HG02678 (cell line): ENCODE measurements at regions not wholly inside any gene's neighbourhood (a gene's known extent, or its start where the extent isn't known, plus 50 kb on each side); places are given as distances from the start of the nearest gene placed in this dataset.

Experiments used
- ATAC-seq: cut with Tn5 transposase; IDR thresholded peaks from one replicate; pipeline ENCODE4 v1.9.1; 2021; ENCODE audit warnings: mild to moderate bottlenecking, moderate library complexity; ENCODE audit not compliant: unreplicated experiment

- no peak for ATAC-seq
These were observed 406.8 kb downstream of the SHQ1 start for GRCh38 chr3:72441284-72441994.

GRCh38 chr3:72440491-72440890, 407.8 kb downstream of the SHQ1 start:
- ATAC-seq = peak; percentile 44

- ATAC-seq = peak; percentile 73
These were observed 408.7 kb downstream of the SHQ1 start for GRCh38 chr3:72439321-72440183.

- no peak for ATAC-seq
These were observed 410.4 kb downstream of the SHQ1 start for GRCh38 chr3:72437661-72438406.

- ATAC-seq = no peak
These were observed 411.2 kb downstream of the SHQ1 start for GRCh38 chr3:72436863-72437592.

- ATAC-seq = no peak
These were observed 413.9 kb downstream of the SHQ1 start for GRCh38 chr3:72434296-72434695.

- no peak for ATAC-seq
These were observed 416.0 kb downstream of the SHQ1 start for GRCh38 chr3:72432246-72432645.

- ATAC-seq = no peak
These were observed 418.5 kb downstream of the SHQ1 start for GRCh38 chr3:72429589-72430353.

GRCh38 chr3:72428803-72429202, 419.4 kb downstream of the SHQ1 start:
- ATAC-seq = no peak

- ATAC-seq = no peak
These were observed 420.6 kb downstream of the SHQ1 start for GRCh38 chr3:72427624-72428023.

GRCh38 chr3:72426618-72427397, 421.4 kb downstream of the SHQ1 start:
- peak; percentile 83 for ATAC-seq

- no peak for ATAC-seq
These were observed 424.6 kb downstream of the SHQ1 start for GRCh38 chr3:72423643-72424042.

GRCh38 chr3:72421786-72422185, 426.5 kb downstream of the SHQ1 start:
- no peak for ATAC-seq

- no peak for ATAC-seq
These were observed 427.1 kb downstream of the SHQ1 start for GRCh38 chr3:72421126-72421525.

GRCh38 chr3:72418856-72419255, 429.4 kb downstream of the SHQ1 start:
- no peak for ATAC-seq

GRCh38 chr3:72418244-72418643, 430.0 kb downstream of the SHQ1 start:
- ATAC-seq = no peak

GRCh38 chr3:72414481-72415016, 433.7 kb downstream of the SHQ1 start:
- ATAC-seq = no peak

GRCh38 chr3:72413228-72413627, 435.0 kb downstream of the SHQ1 start:
- ATAC-seq = no peak

GRCh38 chr3:72412340-72412956, 435.8 kb downstream of the SHQ1 start:
- no peak for ATAC-seq
